ENCODE measurements at regions not wholly inside any gene's neighbourhood (a gene's known extent, or its start where the extent isn't known, plus 50 kb on each side); places are given as distances from the start of the nearest gene placed in this dataset.

DNA sequence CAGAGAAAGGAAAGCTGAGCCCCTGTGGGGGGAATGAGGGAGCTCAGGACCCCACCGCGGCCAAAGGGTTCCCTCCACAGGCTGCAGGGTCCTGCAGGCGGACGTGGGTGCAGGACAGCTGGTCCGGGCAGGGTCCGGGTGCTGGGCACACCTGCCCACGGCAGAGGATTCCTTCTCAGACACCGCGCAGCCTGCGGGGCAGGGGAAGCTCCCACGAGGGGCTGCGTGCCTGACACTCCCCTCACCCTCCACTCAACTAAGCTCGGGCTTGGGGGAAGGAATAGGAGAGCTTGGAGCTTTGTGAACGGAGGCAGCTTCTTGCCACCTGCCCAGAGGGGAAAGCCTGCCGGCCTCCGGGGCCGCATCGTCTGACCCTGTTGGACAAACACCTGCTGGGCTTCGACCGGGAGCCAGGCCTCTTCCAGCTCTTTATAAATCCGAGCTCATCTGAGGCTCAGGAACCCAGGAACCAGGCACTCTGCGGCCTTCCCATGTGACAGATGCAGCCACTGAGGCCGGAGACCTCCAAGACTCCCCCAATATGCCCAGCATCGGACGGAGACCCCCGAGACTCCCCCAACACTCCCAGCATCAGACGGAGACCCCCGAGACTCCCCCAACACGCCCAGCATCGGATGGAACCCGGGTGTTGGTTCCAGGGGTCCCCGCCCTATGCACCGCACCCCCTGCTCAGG lies 97.3 kb downstream of the PDGFA start:
- DNase-seq (ENCODE audit: low read depth in 4 of 4, low spot score in 1 of 4), result no peak

DNA sequence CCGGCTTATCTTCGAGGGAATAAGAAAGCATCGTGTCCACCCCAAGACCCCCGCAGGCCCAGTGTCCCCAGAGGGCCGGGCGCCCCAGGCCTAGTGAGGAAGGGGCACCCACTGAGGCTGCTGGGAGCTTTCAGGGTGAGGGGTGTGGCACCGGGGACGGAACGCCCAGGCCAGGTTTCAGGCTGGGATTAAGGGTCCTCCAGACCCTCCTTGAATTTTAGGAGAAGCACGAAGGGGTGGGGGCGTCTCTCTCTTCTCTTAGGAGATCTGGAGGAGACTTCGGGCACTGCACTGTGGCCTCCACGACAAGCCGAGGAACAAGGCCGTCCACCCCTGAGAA lies 96.8 kb downstream of the PDGFA start:
- no peak for DNase-seq (ENCODE audit: low read depth in 4 of 4, low spot score in 1 of 4)

GRCh38 chr7:423312-424260 lies 96.1 kb downstream of the PDGFA start:
- DNase-seq (ENCODE audit: low read depth in 4 of 4, low spot score in 1 of 4), result no peak

GRCh38 chr7:424301-424935 lies 95.2 kb downstream of the PDGFA start:
- no peak for DNase-seq (ENCODE audit: low read depth in 4 of 4, low spot score in 1 of 4)

DNA sequence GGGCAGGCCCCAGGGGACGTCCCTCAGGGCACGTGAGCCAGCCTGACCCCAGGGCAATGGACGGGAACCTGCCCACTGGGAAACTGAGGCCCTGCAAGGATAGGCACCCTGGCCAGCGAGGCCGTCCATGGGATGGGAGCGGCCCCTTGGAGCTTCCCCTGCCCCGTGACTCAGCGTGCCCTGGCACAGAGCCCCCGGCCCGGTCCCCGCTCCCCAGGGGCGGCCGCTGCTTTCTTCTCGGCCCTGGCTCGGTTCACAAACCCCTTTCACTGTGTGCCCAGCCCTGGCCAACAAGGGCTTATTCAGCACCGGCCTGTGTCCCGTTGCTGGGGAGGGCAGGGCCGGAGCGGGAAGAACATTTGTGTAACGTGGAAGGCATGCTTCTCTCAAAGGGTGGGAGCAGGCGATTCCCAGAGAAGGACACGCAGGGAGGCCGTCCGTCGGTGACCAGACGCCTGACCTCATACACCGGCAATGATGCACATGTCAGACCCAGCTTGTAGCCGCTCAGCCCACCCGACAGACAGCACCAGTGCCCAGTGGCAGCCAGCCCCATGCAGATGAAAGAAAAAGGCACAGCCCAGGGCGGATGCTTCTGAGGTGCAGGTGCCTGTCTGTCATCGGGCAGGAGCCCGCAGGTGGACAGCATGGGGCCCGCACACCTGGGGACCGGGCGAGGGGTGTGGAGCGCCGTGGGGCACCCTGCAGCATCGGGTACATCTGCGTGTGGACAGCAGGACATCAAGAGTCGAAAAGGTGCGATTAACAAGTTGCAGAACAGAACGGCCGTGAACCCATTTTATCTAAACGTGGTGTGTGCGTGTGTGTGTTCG lies 94.5 kb downstream of the PDGFA start:
- no peak for DNase-seq (ENCODE audit: low read depth in 4 of 4, low spot score in 1 of 4)

GRCh38 chr7:425794-426188 lies 93.9 kb downstream of the PDGFA start:
- DNase-seq (ENCODE audit: low read depth in 4 of 4, low spot score in 1 of 4), result no peak

DNA sequence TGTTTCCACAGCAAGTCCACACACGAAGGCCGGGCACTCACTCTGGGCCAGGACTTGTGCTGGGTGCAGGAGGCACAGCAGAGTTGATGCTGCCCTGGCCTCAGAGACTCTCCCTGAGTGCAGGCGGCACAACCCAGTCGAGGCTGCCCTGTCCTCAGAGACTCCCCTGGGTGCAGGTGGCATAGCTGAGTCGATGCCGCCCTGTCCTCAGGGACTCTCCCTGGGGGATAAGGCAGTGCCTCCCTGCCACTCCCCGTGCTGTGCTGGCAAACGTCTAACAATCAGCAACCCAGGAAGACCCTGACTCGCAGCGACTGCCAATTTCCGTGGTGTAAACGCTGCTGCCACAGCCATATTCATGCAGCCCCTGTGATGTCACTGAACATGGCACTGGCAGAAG lies 93.1 kb downstream of the PDGFA start:
- no peak for DNase-seq (ENCODE audit: low read depth in 4 of 4, low spot score in 1 of 4)

GRCh38 chr7:427506-428103 lies 92.0 kb downstream of the PDGFA start:
- DNase-seq (ENCODE audit: low read depth in 4 of 4, low spot score in 1 of 4), result no peak

DNA sequence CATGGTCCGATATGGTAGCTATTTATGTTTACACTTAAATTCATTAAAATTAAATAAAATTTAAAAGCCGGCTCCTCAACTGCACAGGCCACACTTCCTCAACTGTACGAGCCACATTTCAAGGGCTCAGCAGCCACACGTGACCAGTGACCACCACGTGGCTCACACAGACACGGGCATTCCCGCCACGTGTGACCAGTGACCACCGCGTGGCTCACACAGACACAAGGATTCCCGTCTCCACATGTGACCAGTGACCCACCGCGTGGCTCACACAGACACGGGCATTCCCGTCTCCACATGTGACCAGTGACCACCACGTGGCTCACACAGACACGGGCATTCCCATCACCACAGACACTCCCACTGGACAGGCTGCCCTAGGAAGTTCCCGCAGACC lies 91.3 kb downstream of the PDGFA start:
- DNase-seq (ENCODE audit: low read depth in 4 of 4, low spot score in 1 of 4), result no peak

DNA sequence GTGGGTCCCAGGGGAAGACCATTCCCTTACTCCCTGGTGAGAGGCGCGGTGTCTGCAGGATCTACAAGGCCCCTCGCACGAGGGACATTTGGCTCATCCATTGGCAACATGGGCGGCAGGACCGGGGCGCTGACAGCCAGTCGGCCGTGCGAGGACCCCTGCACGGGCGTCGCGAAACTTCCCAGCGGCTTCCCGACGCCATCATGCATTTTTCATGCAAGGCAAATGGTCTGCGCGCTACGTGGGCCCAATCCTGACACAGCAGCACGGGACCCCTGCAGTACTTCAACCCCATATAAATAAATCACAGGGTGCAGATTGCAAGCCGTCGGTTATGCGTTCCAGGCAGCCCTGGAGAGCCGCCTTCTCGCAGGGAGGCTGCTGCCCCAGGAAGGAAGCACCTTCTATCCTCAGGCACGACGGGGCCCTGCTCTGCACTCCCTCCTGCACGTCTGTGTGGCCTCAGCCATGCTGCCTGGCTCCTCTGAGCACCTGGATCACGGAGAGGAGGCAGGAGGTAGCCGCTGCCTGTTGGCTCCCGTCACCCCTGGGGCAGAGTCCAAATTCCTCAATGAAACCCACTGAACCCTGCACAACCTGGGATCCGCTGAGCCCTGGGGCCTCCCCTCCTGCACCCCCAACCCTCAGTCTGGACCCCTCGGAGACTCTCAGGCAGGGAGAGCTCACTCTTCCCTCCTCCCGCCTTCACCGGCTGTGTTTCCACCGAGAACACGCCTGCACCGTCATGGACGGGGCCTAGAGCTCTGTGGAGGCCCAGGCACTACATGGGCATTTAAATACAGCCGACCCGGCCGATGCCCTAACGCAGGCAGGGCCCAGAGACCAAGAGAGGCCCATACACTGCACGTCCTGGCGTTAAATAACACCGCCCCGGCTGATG lies 90.5 kb downstream of the PDGFA start:
- DNase-seq (ENCODE audit: low read depth in 4 of 4, low spot score in 1 of 4), result no peak

GRCh38 chr7:429828-430180 lies 89.8 kb downstream of the PDGFA start:
- DNase-seq (ENCODE audit: low read depth in 4 of 4, low spot score in 1 of 4), result no peak

DNA sequence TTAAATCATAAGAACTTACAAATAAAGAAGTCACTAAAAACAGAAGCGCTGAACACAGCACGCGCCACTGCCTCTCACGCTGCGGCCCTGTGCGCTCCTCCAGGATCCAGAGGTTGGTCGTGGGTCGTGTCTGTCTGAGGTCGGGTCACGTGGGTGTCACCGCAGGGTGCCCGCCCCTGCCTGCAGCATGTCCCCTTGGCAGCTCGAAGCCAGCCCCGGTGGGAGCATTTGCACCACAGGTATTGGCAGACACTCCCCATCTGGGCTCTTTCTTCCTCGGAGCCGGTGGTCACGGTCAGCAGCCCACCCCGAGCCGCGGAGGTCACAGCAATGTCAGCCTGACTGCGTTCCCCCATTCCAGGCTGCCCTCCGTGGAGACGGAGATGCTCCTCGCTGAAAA lies 88.6 kb downstream of the PDGFA start:
- no peak for DNase-seq (ENCODE audit: low read depth in 4 of 4, low spot score in 1 of 4)

GRCh38 chr7:431658-432111 lies 88.0 kb downstream of the PDGFA start:
- no peak for DNase-seq (ENCODE audit: low read depth in 4 of 4, low spot score in 1 of 4)

GRCh38 chr7:432256-432655 lies 87.4 kb downstream of the PDGFA start:
- DNase-seq (ENCODE audit: low read depth in 4 of 4, low spot score in 1 of 4), result no peak

DNA sequence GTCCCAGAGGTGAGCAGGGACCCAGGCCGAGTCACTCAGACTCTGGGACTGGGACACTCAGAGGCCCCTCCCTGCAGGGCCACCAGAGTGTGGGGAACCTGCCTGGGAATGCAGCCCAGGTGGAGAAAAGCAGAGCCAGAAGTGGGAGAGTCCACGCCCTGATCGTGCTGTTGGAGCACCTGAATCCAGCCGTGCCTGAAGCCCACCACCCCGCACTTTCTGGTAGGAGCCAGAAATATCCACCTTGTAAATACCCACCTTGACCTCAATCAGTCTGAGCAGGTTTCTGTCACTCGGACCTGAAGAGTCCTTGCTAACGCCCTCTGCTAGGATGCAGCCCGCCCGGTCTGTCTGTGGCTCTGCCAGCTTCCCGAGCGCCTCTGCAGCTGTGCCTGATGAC lies 86.7 kb downstream of the PDGFA start:
- no peak for DNase-seq (ENCODE audit: low read depth in 4 of 4, low spot score in 1 of 4)

- DNase-seq (ENCODE audit: low read depth in 4 of 4, low spot score in 1 of 4), result no peak
These were observed 86.1 kb downstream of the PDGFA start for GRCh38 chr7:433558-433957.

DNA sequence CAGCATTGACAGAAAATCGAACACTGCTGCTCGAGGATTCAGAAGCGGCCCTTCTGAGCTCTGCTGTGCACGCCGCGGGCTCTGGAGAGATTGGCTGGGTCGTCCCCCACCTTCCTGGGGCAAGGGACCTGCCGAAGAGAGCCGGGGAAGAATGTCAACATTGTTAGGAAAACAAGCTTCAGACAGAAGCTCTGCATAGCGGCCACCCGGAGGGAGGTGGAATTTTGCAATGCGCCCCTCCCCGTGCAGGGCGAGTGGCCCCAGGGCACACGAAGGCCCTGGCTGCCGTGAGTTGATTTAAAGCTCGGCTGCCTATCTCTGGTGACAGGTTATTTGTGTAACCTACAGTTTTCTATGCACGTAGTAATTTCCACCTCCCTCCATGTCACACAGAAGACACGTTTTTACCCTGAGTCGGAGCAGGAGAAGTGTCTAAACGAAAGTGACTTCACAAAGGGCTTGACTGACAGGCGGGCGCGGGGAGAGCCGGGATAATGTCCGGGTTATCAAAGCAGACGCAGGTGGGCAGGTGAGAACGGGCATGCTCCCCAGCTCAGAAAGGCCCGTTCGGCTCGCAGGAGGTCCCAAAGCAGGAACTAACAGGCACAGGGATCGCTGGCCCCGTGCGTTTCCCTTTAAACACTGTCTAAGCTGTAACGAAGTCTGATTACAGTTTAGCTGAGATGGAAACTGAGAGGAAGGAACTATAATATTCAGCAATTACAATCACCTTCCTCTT lies 84.6 kb downstream of the PDGFA start:
- no peak for DNase-seq (ENCODE audit: low read depth in 4 of 4, low spot score in 1 of 4)

- DNase-seq (ENCODE audit: low read depth in 4 of 4, low spot score in 1 of 4), result no peak
These were observed 83.8 kb downstream of the PDGFA start for GRCh38 chr7:435630-436366.

Data from stimulated activated CD4-positive, alpha-beta T cell treated with anti-CD3 and anti-CD28 coated beads, Interleukin-1b, Interleukin-23, amount 100 ng/mL, for 24 hours (primary cell).